Thyroid gland (tissue), 4 donors: ENCODE measurements at regions not wholly inside any gene's neighbourhood (a gene's known extent, or its start where the extent isn't known, plus 50 kb on each side); places are given as distances from the start of the nearest gene placed in this dataset.

Experiments used
- CTCF ChIP-seq, 6 experiments: fragments of 200-600 bp in 3 of 6; fragments of 450-650 bp in 3 of 6; sonication (generic) in 3 of 6; IDR thresholded peaks; one replicate each; pipeline ENCODE4 v1.5.1; 2016 to 2019; ENCODE audit warnings: antibody characterized with exemption in 6 of 6, mild to moderate bottlenecking in 2 of 6, inconsistent platforms in 1 of 6, moderate library complexity in 1 of 6
- POLR2A ChIP-seq, 2 donors: fragments of 450-650 bp; IDR thresholded peaks; one replicate each; pipeline ENCODE4 v1.6.1; 2017; ENCODE audit warnings: antibody characterized with exemption in 2 of 2, mild to moderate bottlenecking in 2 of 2, moderate library complexity in 1 of 2

GRCh38 chr3:162764808-162765071 lies 1268.1 kb downstream of the OTOL1 start:
- TF ChIP-seq CTCF (IDR thresholded peaks at IDR 0.05) (no peak), POLR2A (IDR thresholded peaks at IDR 0.05) (no peak)
